ENCODE measurements at regions not wholly inside any gene's neighbourhood (a gene's known extent, or its start where the extent isn't known, plus 50 kb on each side); places are given as distances from the start of the nearest gene placed in this dataset.

GRCh38 chr4:63717384-63717783, 691.9 kb downstream of the TECRL start:
- intact Hi-C loops (cut with DNase I): no loop called here
- H3K4me1 ChIP-seq (ENCODE audit: insufficient read depth): no peaks in the 10 kb centered on the region
- H3K27ac ChIP-seq: no peak overlapping the region
- DNase-seq: no peak
- WGBS, 3 donors: 30 to 47% (median 47%) methylated on average over 2 of the region's 2 CpGs
- H3K27me3 ChIP-seq: no peaks in the 10 kb centered on the region
- TF ChIP-seq CTCF (IDR thresholded peaks at IDR 0.05): no peak
- TF ChIP-seq EP300 (IDR thresholded peaks at IDR 0.05): no peak
- no peak for TF ChIP-seq POLR2A (IDR thresholded peaks at IDR 0.05)
- no peaks in the 10 kb centered on the region for H3K9me3 ChIP-seq
- no peak overlapping the region for H3K4me3 ChIP-seq
- no peaks in the 10 kb centered on the region for H3K36me3 ChIP-seq

- Histone ChIP-seq H3K27ac (no peak overlapping the region), H3K36me3 (no peaks in the 10 kb centered on the region), H3K4me3 (no peak overlapping the region), H3K9me3 (no peaks in the 10 kb centered on the region), H3K27me3 (no peaks in the 10 kb centered on the region), H3K4me1 (ENCODE audit: insufficient read depth) (no peaks in the 10 kb centered on the region)
- intact Hi-C loops (cut with DNase I): no loop called here
- no peak for DNase-seq
- TF ChIP-seq POLR2A (IDR thresholded peaks at IDR 0.05) (no peak), EP300 (IDR thresholded peaks at IDR 0.05) (no peak), CTCF (IDR thresholded peaks at IDR 0.05) (no peak)
- WGBS, 3 donors: 87 to 89% (median 88%) methylated on average over 2 of the region's 2 CpGs
Measured at GRCh38 chr4:63708661-63709060, 700.6 kb downstream of the TECRL start.

- Histone ChIP-seq H3K36me3 (no peaks in the 10 kb centered on the region), H3K4me1 (ENCODE audit: insufficient read depth) (no peaks in the 10 kb centered on the region), H3K27ac (no peak overlapping the region), H3K9me3 (no peaks in the 10 kb centered on the region), H3K4me3 (no peak overlapping the region), H3K27me3 (no peaks in the 10 kb centered on the region)
- no peak for TF ChIP-seq EP300 (IDR thresholded peaks at IDR 0.05)
- WGBS, 3 donors: 87 to 91% (median 89%) methylated on average over 6 of the region's 6 CpGs
- intact Hi-C loops (cut with DNase I): no loop called here
- DNase-seq: no peak
Measured at GRCh38 chr4:63700569-63700968, 708.7 kb downstream of the TECRL start.

DNA sequence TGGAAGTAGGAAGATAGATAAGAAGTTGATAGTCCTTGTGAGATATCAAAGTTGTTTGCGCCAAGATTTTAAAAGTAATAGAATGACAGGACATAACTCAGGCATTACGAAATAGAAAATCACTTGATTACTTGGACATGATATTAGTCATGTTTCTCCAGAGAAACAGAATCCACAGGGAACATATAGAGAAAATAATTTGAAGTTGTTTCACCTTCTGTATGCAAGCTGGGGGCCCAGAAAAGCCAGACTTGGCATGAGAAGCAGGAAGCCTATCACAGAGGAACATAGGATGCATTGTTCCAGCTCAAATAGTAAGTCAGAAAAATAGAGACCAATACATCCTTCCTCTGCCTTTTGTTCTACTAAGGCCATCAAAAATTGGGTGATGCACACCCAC, 715.9 kb downstream of the TECRL start:
- Histone ChIP-seq H3K4me1 (ENCODE audit: insufficient read depth) (no peaks in the 10 kb centered on the region), H3K36me3 (no peaks in the 10 kb centered on the region), H3K27me3 (no peaks in the 10 kb centered on the region), H3K27ac (no peak overlapping the region), H3K9me3 (peaks cover 0 to 5% of the 10 kb centered on the region in 2 donors), H3K4me3 (no peak overlapping the region)
- intact Hi-C loops (cut with DNase I): no loop called here
- WGBS, 3 donors: 76 to 89% (median 89%) methylated on average over 2 of the region's 2 CpGs
- DNase-seq: no peak
- TF ChIP-seq CTCF (IDR thresholded peaks at IDR 0.05): no peak
- TF ChIP-seq EP300 (IDR thresholded peaks at IDR 0.05): no peak
- no peak for TF ChIP-seq POLR2A (IDR thresholded peaks at IDR 0.05)

DNA sequence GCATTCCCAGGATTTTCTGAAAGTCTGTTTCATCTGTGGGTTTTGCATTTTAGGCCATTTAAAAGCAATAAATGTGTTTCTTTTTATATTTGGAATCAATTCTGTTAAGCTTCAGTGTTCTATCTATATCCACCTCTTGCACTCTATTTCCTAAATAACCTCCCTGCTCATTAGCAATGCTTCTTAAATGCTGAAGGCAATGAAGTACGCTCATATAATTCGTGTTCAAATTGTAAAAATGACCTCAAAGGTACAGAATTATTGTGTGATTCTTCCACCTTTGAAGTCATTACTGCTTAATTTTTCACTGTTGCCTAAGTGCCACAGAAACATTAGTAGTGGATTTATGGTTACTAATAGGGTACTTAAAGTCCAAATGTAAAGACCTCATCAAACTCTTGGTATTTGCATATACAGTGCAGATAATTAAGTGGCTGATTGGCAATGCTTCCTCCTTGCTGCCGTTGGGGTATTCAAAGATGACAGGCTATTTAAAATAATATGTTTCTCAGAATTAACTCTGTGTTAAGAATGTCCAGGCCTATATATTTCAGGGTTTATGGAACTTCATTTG, 730.8 kb downstream of the TECRL start:
- no peaks in the 10 kb centered on the region for H3K4me1 ChIP-seq (ENCODE audit: insufficient read depth)
- no peak overlapping the region for H3K27ac ChIP-seq
- DNase-seq: no peak
- intact Hi-C loops (cut with DNase I): no loop called here
- H3K4me3 ChIP-seq: no peak overlapping the region
- no peaks in the 10 kb centered on the region for H3K27me3 ChIP-seq
- H3K9me3 ChIP-seq: no peaks in the 10 kb centered on the region
- WGBS, 3 donors: 41 to 60% (median 52%) methylated on average over 3 of the region's 3 CpGs
- no peaks in the 10 kb centered on the region for H3K36me3 ChIP-seq
- TF ChIP-seq CTCF (IDR thresholded peaks at IDR 0.05) (no peak), EP300 (IDR thresholded peaks at IDR 0.05) (no peak), POLR2A (IDR thresholded peaks at IDR 0.05) (no peak)

All from ovary (tissue), 7 donors.